ENCODE measurements at regions not wholly inside any gene's neighbourhood (a gene's known extent, or its start where the extent isn't known, plus 50 kb on each side); places are given as distances from the start of the nearest gene placed in this dataset.

GRCh38 chr7:131197920-131198615 lies 129.6 kb upstream of the MKLN1 start:
- POLR2A ChIA-PET = no interaction called here
- Histone ChIP-seq H3K27ac (ENCODE audit: low read length in 2 of 2) (no peak overlapping the region), H3K79me2 (ENCODE audit: control insufficient read depth, insufficient read depth, low read length) (no peaks in the 10 kb centered on the region), H3K4me2 (replicated peaks; ENCODE audit: low read depth, low read length, poor library complexity, severe bottlenecking) (no peak overlapping the region), H3K27me3 (replicated peaks in 1 of 4; ENCODE audit: control extremely low read depth in 1 of 4, control insufficient read depth in 3 of 4, insufficient read depth in 4 of 4, low read length in 3 of 4) (no peaks in the 10 kb centered on the region), H3K36me3 (replicated peaks in 1 of 2; ENCODE audit: control extremely low read depth in 1 of 2, control insufficient read depth in 1 of 2, extremely low read depth in 1 of 2, insufficient read depth in 2 of 2, low read length in 1 of 2) (no peaks in the 10 kb centered on the region), H3K9ac (ENCODE audit: low read length) (no peak overlapping the region), H3K4me1 (ENCODE audit: control insufficient read depth in 2 of 2, insufficient read depth in 2 of 2, low read length in 2 of 2) (no peaks in the 10 kb centered on the region), H3K9me3 (ENCODE audit: control extremely low read depth in 1 of 3, control insufficient read depth in 2 of 3, insufficient read depth in 1 of 3, low read length in 2 of 3) (no peaks in the 10 kb centered on the region), H3K4me3 (ENCODE audit: control extremely low read depth in 1 of 5, extremely low read depth in 1 of 5, insufficient read depth in 1 of 5, low read depth in 2 of 5, low read length in 4 of 5) (no peak overlapping the region), H2AFZ (ENCODE audit: insufficient read depth, low read depth, low read length, poor library complexity, severe bottlenecking) (no peak overlapping the region), H4K20me1 (ENCODE audit: control insufficient read depth, insufficient read depth, low read length, poor library complexity, severe bottlenecking) (no peaks in the 10 kb centered on the region)
- intact Hi-C loops (cut with micrococcal nuclease) = no loop called here
- no peak for TF ChIP-seq EZH2 (IDR thresholded peaks at IDR 0.05; ENCODE audit: borderline replicate concordance, insufficient read depth, low read depth, low read length, poor library complexity, severe bottlenecking)
- TF ChIP-seq, protein P1, sequence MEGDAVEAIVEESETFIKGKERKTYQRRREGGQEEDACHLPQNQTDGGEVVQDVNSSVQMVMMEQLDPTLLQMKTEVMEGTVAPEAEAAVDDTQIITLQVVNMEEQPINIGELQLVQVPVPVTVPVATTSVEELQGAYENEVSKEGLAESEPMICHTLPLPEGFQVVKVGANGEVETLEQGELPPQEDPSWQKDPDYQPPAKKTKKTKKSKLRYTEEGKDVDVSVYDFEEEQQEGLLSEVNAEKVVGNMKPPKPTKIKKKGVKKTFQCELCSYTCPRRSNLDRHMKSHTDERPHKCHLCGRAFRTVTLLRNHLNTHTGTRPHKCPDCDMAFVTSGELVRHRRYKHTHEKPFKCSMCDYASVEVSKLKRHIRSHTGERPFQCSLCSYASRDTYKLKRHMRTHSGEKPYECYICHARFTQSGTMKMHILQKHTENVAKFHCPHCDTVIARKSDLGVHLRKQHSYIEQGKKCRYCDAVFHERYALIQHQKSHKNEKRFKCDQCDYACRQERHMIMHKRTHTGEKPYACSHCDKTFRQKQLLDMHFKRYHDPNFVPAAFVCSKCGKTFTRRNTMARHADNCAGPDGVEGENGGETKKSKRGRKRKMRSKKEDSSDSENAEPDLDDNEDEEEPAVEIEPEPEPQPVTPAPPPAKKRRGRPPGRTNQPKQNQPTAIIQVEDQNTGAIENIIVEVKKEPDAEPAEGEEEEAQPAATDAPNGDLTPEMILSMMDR (IDR thresholded peaks at IDR 0.05) = no peak
- H3K27me3 Mint-ChIP-seq = no peaks in the 10 kb centered on the region
- CTCF ChIA-PET = no interaction called here
- no peaks in the 10 kb centered on the region for H3K9me3 Mint-ChIP-seq (ENCODE audit: insufficient read depth)
- DNase-seq = no peak
- no peaks in the 10 kb centered on the region for H3K4me1 Mint-ChIP-seq
- H3K4me3 Mint-ChIP-seq = no peak overlapping the region
- WGBS (ENCODE audit: insufficient coverage) = no CpG with 5 or more reads among the region's 4 CpGs
- H3K27ac Mint-ChIP-seq = no peak overlapping the region
- ATAC-seq (ENCODE audit: low read depth) = no peak

DNA sequence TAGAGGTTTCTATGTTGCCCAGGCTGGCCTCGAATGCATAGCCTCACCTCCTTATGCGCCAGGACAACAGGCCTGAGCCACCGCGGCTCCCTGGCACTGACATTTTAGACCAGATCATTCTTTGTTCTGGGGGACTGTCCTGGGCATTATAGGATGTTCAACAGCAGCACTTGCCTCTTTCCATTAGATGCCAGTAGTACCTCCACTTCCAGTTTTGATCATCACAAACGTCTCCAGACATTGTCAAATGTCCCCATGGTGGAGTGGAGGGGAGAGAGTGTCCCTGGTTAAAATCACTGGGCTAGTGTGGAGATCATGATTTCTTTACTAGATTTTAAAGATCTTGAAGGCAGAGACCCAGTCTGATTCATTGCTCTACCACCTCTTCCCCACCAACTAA lies 125.2 kb upstream of the MKLN1 start:
- no peak overlapping the region for H3K4me3 ChIP-seq (ENCODE audit: control extremely low read depth in 1 of 5, extremely low read depth in 1 of 5, insufficient read depth in 1 of 5, low read depth in 2 of 5, low read length in 4 of 5)
- H3K9me3 Mint-ChIP-seq (ENCODE audit: insufficient read depth) = no peaks in the 10 kb centered on the region
- no peak overlapping the region for H3K9ac ChIP-seq (ENCODE audit: low read length)
- no peak overlapping the region for H3K27ac Mint-ChIP-seq
- no peaks in the 10 kb centered on the region for H3K79me2 ChIP-seq (ENCODE audit: control insufficient read depth, insufficient read depth, low read length)
- H3K4me1 Mint-ChIP-seq = no peaks in the 10 kb centered on the region
- H3K9me3 ChIP-seq (ENCODE audit: control extremely low read depth in 1 of 3, control insufficient read depth in 2 of 3, insufficient read depth in 1 of 3, low read length in 2 of 3) = no peaks in the 10 kb centered on the region
- intact Hi-C loops (cut with micrococcal nuclease) = no loop called here
- H3K27me3 Mint-ChIP-seq = no peaks in the 10 kb centered on the region
- H3K4me3 Mint-ChIP-seq = no peak overlapping the region
- ChIA-PET CTCF (no interaction called here), POLR2A (no interaction called here)
- no peak for ATAC-seq (ENCODE audit: low read depth)
- no peak for DNase-seq
- H2AFZ ChIP-seq (ENCODE audit: insufficient read depth, low read depth, low read length, poor library complexity, severe bottlenecking) = no peak overlapping the region
- WGBS (ENCODE audit: insufficient coverage) = 100% methylated on average over 4 of the region's 5 CpGs
- no peaks in the 10 kb centered on the region for H3K27me3 ChIP-seq (replicated peaks in 1 of 4; ENCODE audit: control extremely low read depth in 1 of 4, control insufficient read depth in 3 of 4, insufficient read depth in 4 of 4, low read length in 3 of 4)
- TF ChIP-seq EZH2 (IDR thresholded peaks at IDR 0.05; ENCODE audit: borderline replicate concordance, insufficient read depth, low read depth, low read length, poor library complexity, severe bottlenecking) = no peak
- TF ChIP-seq, protein P1 (IDR thresholded peaks at IDR 0.05) = no peak
- H3K36me3 ChIP-seq (replicated peaks in 1 of 2; ENCODE audit: control extremely low read depth in 1 of 2, control insufficient read depth in 1 of 2, extremely low read depth in 1 of 2, insufficient read depth in 2 of 2, low read length in 1 of 2) = no peaks in the 10 kb centered on the region
- H3K4me2 ChIP-seq (replicated peaks; ENCODE audit: low read depth, low read length, poor library complexity, severe bottlenecking) = no peak overlapping the region
- no peaks in the 10 kb centered on the region for H4K20me1 ChIP-seq (ENCODE audit: control insufficient read depth, insufficient read depth, low read length, poor library complexity, severe bottlenecking)
- H3K4me1 ChIP-seq (ENCODE audit: control insufficient read depth in 2 of 2, insufficient read depth in 2 of 2, low read length in 2 of 2) = no peaks in the 10 kb centered on the region
- H3K27ac ChIP-seq (ENCODE audit: low read length in 2 of 2) = no peak overlapping the region

Data from B cell (primary cell).